ENCODE measurements at regions not wholly inside any gene's neighbourhood (a gene's known extent, or its start where the extent isn't known, plus 50 kb on each side); places are given as distances from the start of the nearest gene placed in this dataset.
"Not testable (repeated sequence)": the region's sequence is repeated elsewhere in the genome, so short reads cannot be mapped to it uniquely, and the experiment has no call there.

GRCh38 chr6:163711615-163712565 is 297.4 kb downstream of the QKI start:
- Mint-ChIP-seq H3K27me3 (peaks cover 3% of the 10 kb centered on the region), H3K27ac (no peak overlapping the region), H3K4me3 (no peak overlapping the region), H3K9me3 (no peaks in the 10 kb centered on the region), H3K36me3 (ENCODE audit: low read depth) (no peaks in the 10 kb centered on the region), H3K4me1 (no peaks in the 10 kb centered on the region)
- intact Hi-C loops (cut with micrococcal nuclease): no loop called here
- DNase-seq: no peak

- DNase-seq: no peak
- intact Hi-C loops (cut with micrococcal nuclease): no loop called here
- Mint-ChIP-seq H3K4me3 (no peak overlapping the region), H3K36me3 (ENCODE audit: low read depth) (no peaks in the 10 kb centered on the region), H3K9me3 (no peaks in the 10 kb centered on the region), H3K4me1 (no peaks in the 10 kb centered on the region), H3K27me3 (peaks cover 3% of the 10 kb centered on the region), H3K27ac (no peak overlapping the region)
These were observed 296.3 kb downstream of the QKI start for GRCh38 chr6:163710532-163711470.

GRCh38 chr6:163709693-163710092 is 295.2 kb downstream of the QKI start:
- Mint-ChIP-seq H3K27me3 (peaks cover 3% of the 10 kb centered on the region), H3K4me1 (no peaks in the 10 kb centered on the region), H3K27ac (no peak overlapping the region), H3K9me3 (no peaks in the 10 kb centered on the region), H3K4me3 (no peak overlapping the region), H3K36me3 (ENCODE audit: low read depth) (no peaks in the 10 kb centered on the region)
- intact Hi-C loops (cut with micrococcal nuclease): no loop called here
- no peak for DNase-seq

DNA sequence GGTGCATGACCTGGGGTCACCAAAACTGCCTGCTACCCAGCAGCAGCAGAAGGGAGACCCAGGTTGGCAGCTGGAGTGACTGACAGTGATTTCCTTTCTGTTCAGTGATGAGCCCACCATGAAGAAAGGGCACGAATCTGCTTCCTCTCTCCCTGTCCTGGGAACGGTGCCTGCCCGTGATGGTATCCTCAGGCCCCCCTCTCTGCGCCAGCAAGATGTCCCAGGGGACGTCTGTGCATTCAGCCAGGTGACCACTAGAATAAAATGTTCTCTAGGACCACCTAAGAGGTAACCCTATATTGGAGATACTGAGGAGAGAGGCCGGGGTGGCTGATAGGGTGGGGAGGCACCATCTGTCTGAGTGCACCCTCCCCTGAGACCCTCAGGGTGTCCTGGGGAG is 294.7 kb downstream of the QKI start:
- no peaks in the 10 kb centered on the region for H3K4me1 Mint-ChIP-seq
- no peaks in the 10 kb centered on the region for H3K9me3 Mint-ChIP-seq
- no peak for DNase-seq
- H3K27ac Mint-ChIP-seq: no peak overlapping the region
- H3K27me3 Mint-ChIP-seq: peaks cover 3% of the 10 kb centered on the region
- intact Hi-C loops (cut with micrococcal nuclease): no loop called here
- no peaks in the 10 kb centered on the region for H3K36me3 Mint-ChIP-seq (ENCODE audit: low read depth)
- H3K4me3 Mint-ChIP-seq: no peak overlapping the region

- no peak overlapping the region for H3K27ac Mint-ChIP-seq
- H3K4me1 Mint-ChIP-seq: no peaks in the 10 kb centered on the region
- DNase-seq: no peak
- peaks cover 3% of the 10 kb centered on the region for H3K27me3 Mint-ChIP-seq
- no peak overlapping the region for H3K4me3 Mint-ChIP-seq
- no peaks in the 10 kb centered on the region for H3K36me3 Mint-ChIP-seq (ENCODE audit: low read depth)
- H3K9me3 Mint-ChIP-seq: no peaks in the 10 kb centered on the region
- intact Hi-C loops (cut with micrococcal nuclease): no loop called here
These were observed 293.9 kb downstream of the QKI start for GRCh38 chr6:163708466-163708865.

DNA sequence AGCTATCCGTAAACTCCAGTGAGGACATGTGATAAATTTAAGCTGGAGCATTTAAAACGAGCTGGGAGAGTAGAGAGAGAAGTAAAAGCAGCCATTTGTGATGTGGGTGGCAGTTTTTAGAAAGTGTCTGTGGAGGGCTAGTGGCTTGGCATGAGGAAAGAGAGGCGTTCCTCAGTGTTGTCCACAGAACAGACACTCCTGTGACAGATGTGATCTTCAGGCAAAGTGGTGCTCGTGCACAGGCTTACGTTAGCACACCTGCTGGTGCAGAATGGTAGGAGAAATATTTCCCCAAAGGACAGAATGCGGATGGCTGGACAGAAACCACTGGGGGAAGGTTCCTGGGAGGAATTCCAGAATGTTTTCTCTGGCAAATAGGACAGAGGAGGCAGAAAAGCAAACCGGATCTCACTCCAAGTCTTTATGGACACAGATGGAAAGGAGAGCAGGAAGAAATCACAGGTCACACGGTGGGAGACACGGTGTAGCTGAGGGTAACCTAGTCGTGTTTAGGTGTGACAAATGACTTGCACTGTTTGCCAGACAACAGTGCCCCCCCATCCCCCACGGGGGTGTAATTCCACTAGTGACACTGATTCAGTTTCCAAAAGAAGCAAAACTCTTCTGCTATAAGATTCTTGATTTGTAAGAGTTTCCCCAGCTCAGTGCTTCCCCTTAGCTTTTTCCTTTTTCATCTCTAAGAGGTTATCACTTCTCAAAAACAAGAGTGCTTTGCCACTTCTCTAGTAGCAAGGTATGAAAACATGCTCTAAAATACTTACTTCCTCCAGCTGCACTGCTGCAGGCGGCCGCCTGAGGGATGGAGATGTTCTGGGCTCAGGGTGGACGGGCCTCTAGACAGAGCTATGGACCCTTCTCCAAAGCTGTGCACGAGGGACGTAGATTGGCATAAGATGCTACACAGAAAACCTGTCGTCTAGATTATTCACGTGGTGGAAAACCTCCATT is 293.2 kb downstream of the QKI start:
- Mint-ChIP-seq H3K27ac (no peak overlapping the region), H3K4me1 (no peaks in the 10 kb centered on the region), H3K27me3 (peaks cover 3% of the 10 kb centered on the region), H3K4me3 (no peak overlapping the region), H3K36me3 (ENCODE audit: low read depth) (no peaks in the 10 kb centered on the region), H3K9me3 (no peaks in the 10 kb centered on the region)
- intact Hi-C loops (cut with micrococcal nuclease): no loop called here
- no peak for DNase-seq

DNA sequence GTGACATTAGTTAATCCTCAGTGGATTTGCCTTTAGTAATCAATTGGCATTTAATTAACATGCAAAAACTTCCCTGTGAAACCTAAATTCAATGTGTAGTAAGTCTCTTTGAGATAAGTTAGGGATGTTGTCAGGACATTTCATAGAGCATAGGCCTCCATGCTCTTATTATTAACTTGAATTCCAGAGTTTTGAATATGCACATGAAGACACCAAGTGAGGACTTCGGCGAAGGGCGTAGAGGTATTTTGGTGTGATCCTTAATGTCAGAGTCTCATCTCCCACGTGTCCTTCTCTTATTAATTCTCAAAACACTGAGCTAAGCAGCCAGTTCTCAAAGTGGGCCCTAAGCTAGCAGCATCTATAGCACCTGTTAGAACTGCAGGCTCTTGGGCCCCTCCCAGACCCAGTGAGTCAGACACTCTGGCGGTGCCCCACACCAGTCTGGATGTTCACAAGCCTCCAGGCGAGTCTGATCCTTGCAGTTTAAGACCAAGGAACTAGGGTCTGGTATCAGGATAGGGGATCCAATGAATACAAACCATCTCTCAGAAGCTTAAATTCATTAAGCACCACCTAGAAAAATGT is 292.1 kb downstream of the QKI start:
- H3K4me1 Mint-ChIP-seq: no peaks in the 10 kb centered on the region
- H3K9me3 Mint-ChIP-seq: no peaks in the 10 kb centered on the region
- DNase-seq: no peak
- no peak overlapping the region for H3K27ac Mint-ChIP-seq
- peaks cover 6% of the 10 kb centered on the region for H3K27me3 Mint-ChIP-seq
- H3K36me3 Mint-ChIP-seq (ENCODE audit: low read depth): no peaks in the 10 kb centered on the region
- H3K4me3 Mint-ChIP-seq: no peak overlapping the region
- intact Hi-C loops (cut with micrococcal nuclease): no loop called here

DNA sequence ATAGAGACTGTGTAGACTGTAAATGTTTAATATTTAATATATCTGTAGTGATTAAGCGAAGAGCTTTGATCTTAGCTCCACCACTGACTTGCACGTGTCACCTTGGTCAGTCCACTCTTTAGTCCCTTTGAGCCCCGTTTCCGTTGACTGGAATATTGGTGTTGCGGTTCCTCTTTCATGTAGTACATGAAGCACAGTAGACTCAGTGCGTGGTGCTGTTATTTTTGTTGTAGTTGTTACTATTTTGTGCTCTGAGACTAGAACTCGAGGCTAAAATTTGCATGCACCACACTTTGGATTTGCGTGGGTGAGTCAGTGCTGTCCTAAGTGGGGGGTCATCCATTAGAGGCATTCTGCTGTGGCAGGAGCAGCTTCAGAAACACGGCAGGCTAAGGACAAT is 291.4 kb downstream of the QKI start:
- Mint-ChIP-seq H3K4me1 (no peaks in the 10 kb centered on the region), H3K27me3 (peaks cover 2% of the 10 kb centered on the region), H3K27ac (no peak overlapping the region), H3K9me3 (no peaks in the 10 kb centered on the region), H3K36me3 (ENCODE audit: low read depth) (no peaks in the 10 kb centered on the region), H3K4me3 (no peak overlapping the region)
- intact Hi-C loops (cut with micrococcal nuclease): no loop called here
- DNase-seq: no peak

DNA sequence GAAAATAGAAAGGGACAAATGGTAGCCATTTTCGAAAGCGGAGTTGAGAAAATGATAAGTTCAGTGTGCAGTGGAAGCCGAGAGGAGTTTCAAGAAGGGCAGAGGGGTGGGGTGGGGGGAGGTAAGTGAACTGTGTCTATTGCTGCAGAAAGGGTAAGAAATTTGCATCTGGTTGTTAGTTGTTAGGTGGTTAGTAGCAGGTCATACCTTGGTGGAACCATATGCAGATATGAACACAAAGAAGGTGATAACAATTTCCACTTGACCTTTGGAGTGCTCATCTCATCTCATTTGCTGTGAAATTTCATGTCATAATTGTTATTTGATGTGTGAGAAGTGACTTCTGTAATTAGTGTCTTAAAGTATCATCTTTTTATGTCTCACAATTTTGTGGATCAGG is 288.2 kb downstream of the QKI start:
- no peaks in the 10 kb centered on the region for H3K9me3 Mint-ChIP-seq
- H3K36me3 Mint-ChIP-seq (ENCODE audit: low read depth): no peaks in the 10 kb centered on the region
- no peak overlapping the region for H3K4me3 Mint-ChIP-seq
- H3K4me1 Mint-ChIP-seq: no peaks in the 10 kb centered on the region
- no peak for DNase-seq
- no peak overlapping the region for H3K27ac Mint-ChIP-seq
- intact Hi-C loops (cut with micrococcal nuclease): no loop called here
- H3K27me3 Mint-ChIP-seq: peaks cover 2% of the 10 kb centered on the region

DNA sequence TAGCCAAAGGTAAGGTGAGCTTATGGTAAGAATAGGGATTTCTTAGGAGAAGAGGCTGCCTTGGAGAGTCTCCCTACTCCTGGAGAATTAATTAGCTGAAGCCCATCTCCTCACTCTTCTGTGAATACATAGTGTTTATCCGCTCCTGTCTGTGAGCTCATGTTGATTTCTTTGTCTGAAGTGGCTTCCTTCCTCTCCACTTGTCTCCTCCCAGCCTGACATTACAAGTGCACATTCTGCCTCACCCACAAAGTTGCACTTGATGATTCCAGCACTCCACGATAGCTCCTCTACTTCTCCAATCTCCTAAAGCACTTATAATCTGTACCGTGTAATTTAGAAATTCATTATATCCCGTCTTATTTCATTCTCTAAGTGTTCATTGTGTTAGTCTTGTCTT is 287.2 kb downstream of the QKI start:
- Mint-ChIP-seq H3K36me3 (ENCODE audit: low read depth) (no peaks in the 10 kb centered on the region), H3K9me3 (no peaks in the 10 kb centered on the region), H3K4me3 (no peak overlapping the region), H3K27ac (no peak overlapping the region), H3K27me3 (peaks cover 2% of the 10 kb centered on the region), H3K4me1 (no peaks in the 10 kb centered on the region)
- intact Hi-C loops (cut with micrococcal nuclease): no loop called here
- DNase-seq: no peak

DNA sequence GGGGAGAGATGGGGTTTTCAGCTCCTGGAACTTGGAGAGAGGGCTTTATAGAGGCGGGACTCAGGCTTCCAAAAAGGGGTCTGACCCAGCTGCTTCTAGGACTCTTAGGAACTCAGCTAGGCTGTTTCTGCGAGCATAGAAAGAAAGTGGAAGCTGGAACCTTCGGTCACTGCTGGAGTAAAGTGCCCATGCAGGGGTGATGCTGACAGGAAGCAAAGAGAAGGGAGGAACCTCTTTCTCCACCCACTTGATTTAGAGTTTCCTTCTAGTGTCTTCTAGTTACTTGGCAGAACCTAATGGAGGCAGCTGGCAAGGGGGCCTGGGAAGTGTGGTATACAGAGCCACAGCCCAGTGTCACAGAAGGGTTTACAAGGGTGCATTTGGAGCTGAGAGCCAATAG is 283.6 kb downstream of the QKI start:
- Mint-ChIP-seq H3K9me3 (no peaks in the 10 kb centered on the region), H3K27me3 (peaks cover 2% of the 10 kb centered on the region), H3K27ac (no peak overlapping the region), H3K36me3 (ENCODE audit: low read depth) (no peaks in the 10 kb centered on the region), H3K4me3 (no peak overlapping the region), H3K4me1 (no peaks in the 10 kb centered on the region)
- DNase-seq: no peak
- intact Hi-C loops (cut with micrococcal nuclease): no loop called here

DNA sequence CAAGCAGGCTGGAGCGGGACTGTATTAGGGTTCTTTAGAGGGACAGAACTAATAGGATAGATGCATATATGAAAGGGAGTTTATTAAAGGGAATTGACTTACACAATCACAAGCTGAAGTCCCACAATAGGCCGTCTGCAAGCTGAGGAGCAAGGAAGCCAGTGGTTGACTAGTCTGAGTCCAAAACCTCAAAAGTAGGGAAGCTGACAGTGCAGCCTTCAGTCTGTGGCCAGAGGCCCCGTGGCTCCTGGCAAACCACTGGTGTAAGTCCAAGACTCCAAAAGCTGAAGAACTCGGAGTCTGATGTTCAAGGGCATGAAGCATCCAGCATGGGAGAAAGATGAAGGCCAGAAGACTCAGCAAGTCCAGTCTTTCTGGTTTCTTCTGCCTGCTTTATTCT is 281.8 kb downstream of the QKI start:
- H3K4me3 Mint-ChIP-seq; H3K27me3 Mint-ChIP-seq; H3K27ac Mint-ChIP-seq; H3K36me3 Mint-ChIP-seq (ENCODE audit: low read depth); intact Hi-C loops (cut with micrococcal nuclease); H3K9me3 Mint-ChIP-seq; DNase-seq; H3K4me1 Mint-ChIP-seq: not testable (repeated sequence)

GRCh38 chr6:163695414-163695864 is 280.9 kb downstream of the QKI start:
- H3K27me3 Mint-ChIP-seq: no peaks in the 10 kb centered on the region
- no peak for DNase-seq
- H3K4me1 Mint-ChIP-seq: no peaks in the 10 kb centered on the region
- H3K27ac Mint-ChIP-seq: no peak overlapping the region
- H3K36me3 Mint-ChIP-seq (ENCODE audit: low read depth): no peaks in the 10 kb centered on the region
- H3K4me3 Mint-ChIP-seq: no peak overlapping the region
- intact Hi-C loops (cut with micrococcal nuclease): no loop called here
- no peaks in the 10 kb centered on the region for H3K9me3 Mint-ChIP-seq
